ENCODE measurements at regions not wholly inside any gene's neighbourhood (a gene's known extent, or its start where the extent isn't known, plus 50 kb on each side); places are given as distances from the start of the nearest gene placed in this dataset.

DNA sequence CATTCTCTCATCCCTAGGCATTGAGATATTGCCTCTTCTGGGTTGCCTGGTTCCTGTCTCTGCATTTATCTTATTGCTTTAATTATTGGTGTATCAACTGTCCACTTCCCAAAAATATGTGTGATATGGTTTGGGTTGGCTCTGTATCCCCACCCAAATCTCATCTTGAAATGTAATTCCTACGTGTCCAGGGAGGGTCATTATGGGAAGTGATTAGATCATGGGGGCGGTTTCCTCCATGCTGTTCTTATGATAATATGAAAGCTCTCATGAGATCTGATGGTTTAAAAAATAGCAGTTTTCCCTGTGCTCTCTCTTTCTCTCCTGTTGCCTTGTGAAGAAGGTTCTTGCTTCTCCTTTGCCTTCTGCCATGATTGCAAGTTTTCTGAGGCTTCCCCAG, 308.3 kb upstream of the HS3ST1 start:
- TF ChIP-seq, protein P1, sequence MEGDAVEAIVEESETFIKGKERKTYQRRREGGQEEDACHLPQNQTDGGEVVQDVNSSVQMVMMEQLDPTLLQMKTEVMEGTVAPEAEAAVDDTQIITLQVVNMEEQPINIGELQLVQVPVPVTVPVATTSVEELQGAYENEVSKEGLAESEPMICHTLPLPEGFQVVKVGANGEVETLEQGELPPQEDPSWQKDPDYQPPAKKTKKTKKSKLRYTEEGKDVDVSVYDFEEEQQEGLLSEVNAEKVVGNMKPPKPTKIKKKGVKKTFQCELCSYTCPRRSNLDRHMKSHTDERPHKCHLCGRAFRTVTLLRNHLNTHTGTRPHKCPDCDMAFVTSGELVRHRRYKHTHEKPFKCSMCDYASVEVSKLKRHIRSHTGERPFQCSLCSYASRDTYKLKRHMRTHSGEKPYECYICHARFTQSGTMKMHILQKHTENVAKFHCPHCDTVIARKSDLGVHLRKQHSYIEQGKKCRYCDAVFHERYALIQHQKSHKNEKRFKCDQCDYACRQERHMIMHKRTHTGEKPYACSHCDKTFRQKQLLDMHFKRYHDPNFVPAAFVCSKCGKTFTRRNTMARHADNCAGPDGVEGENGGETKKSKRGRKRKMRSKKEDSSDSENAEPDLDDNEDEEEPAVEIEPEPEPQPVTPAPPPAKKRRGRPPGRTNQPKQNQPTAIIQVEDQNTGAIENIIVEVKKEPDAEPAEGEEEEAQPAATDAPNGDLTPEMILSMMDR (IDR thresholded peaks at IDR 0.05; ENCODE audit: insufficient read depth in 1 of 2, low read depth in 1 of 2, low read length in 1 of 2, severe bottlenecking in 1 of 2, unreplicated experiment in 1 of 2): no peak
- no peaks in the 10 kb centered on the region for H3K27me3 Mint-ChIP-seq (ENCODE audit: insufficient read depth, unreplicated experiment)
- Histone ChIP-seq H3K4me3 (ENCODE audit: low read depth, low read length) (no peak overlapping the region), H3K9me3 (no peaks in the 10 kb centered on the region), H3K27me3 (replicated peaks; ENCODE audit: control insufficient read depth, insufficient read depth, low read length) (no peaks in the 10 kb centered on the region), H3K36me3 (ENCODE audit: control insufficient read depth, insufficient read depth, low read length) (no peaks in the 10 kb centered on the region), H3K4me1 (no peaks in the 10 kb centered on the region)
- CTCF ChIA-PET: no interaction called here
- DNase-seq: no peak
- no peaks in the 10 kb centered on the region for H3K36me3 Mint-ChIP-seq (ENCODE audit: insufficient read depth, unreplicated experiment)
- intact Hi-C loops (cut with micrococcal nuclease; ENCODE audit: unreplicated experiment): no loop called here
- no peaks in the 10 kb centered on the region for H3K4me1 Mint-ChIP-seq (ENCODE audit: low read depth, unreplicated experiment)
- H3K4me3 Mint-ChIP-seq (ENCODE audit: unreplicated experiment): no peak overlapping the region
- no peaks in the 10 kb centered on the region for H3K9me3 Mint-ChIP-seq (ENCODE audit: unreplicated experiment)
- no TSS peak for BruUV-seq (replicated peaks)
- no peak overlapping the region for H3K27ac Mint-ChIP-seq (ENCODE audit: unreplicated experiment)
- POLR2A ChIA-PET: no interaction called here

DNA sequence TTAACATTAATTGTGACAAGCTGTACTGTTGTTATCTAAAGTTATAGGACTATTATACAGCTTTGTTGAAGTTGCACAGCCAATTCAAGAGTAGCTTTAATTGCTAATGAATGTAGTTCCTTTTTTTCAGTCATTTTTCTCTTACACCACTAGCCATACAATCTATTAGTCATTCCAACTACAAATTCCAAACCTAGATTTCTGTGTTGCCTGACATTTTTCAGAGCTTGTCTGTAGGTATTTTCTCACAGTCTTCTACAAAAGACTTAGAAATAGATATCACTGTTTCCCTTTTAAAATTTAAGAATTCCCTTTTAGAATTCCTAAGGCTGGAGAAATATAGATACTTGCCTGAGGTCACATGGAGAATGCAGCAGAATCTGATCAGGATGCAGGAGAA, 307.0 kb upstream of the HS3ST1 start:
- Histone ChIP-seq H3K4me3 (ENCODE audit: low read depth, low read length) (no peak overlapping the region), H3K36me3 (ENCODE audit: control insufficient read depth, insufficient read depth, low read length) (no peaks in the 10 kb centered on the region), H3K27me3 (replicated peaks; ENCODE audit: control insufficient read depth, insufficient read depth, low read length) (no peaks in the 10 kb centered on the region), H3K4me1 (no peaks in the 10 kb centered on the region), H3K9me3 (no peaks in the 10 kb centered on the region)
- ChIA-PET CTCF (no interaction called here), POLR2A (no interaction called here)
- Mint-ChIP-seq H3K36me3 (ENCODE audit: insufficient read depth, unreplicated experiment) (no peaks in the 10 kb centered on the region), H3K9me3 (ENCODE audit: unreplicated experiment) (no peaks in the 10 kb centered on the region), H3K4me3 (ENCODE audit: unreplicated experiment) (no peak overlapping the region), H3K4me1 (ENCODE audit: low read depth, unreplicated experiment) (no peaks in the 10 kb centered on the region), H3K27ac (ENCODE audit: unreplicated experiment) (no peak overlapping the region), H3K27me3 (ENCODE audit: insufficient read depth, unreplicated experiment) (no peaks in the 10 kb centered on the region)
- DNase-seq: no peak
- intact Hi-C loops (cut with micrococcal nuclease; ENCODE audit: unreplicated experiment): no loop called here
- TF ChIP-seq, protein P1 (IDR thresholded peaks at IDR 0.05; ENCODE audit: insufficient read depth in 1 of 2, low read depth in 1 of 2, low read length in 1 of 2, severe bottlenecking in 1 of 2, unreplicated experiment in 1 of 2): no peak
- no TSS peak for BruUV-seq (replicated peaks)

DNA sequence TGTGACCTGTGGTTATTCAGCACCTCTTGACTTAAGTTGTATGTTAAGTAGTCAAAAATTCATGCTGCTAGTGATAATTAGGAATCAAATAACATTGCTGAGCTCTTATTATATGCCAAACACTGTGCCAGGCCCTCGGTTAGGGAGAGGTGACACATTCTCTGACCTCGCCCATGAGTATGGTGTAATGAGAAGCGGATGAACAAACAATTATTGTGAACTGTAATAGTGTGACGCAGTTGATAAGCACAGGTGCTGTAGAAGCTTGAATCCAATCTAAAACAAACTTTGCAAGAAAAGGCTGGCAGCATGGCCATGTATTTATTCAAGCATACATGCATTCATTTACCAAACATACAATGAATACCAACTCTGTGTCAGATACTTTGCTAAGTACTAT, 303.5 kb upstream of the HS3ST1 start:
- intact Hi-C loops (cut with micrococcal nuclease; ENCODE audit: unreplicated experiment): no loop called here
- TF ChIP-seq, protein P1 (IDR thresholded peaks at IDR 0.05; ENCODE audit: insufficient read depth in 1 of 2, low read depth in 1 of 2, low read length in 1 of 2, severe bottlenecking in 1 of 2, unreplicated experiment in 1 of 2): no peak
- H3K4me1 Mint-ChIP-seq (ENCODE audit: low read depth, unreplicated experiment): no peaks in the 10 kb centered on the region
- no peaks in the 10 kb centered on the region for H3K9me3 Mint-ChIP-seq (ENCODE audit: unreplicated experiment)
- no peak overlapping the region for H3K4me3 Mint-ChIP-seq (ENCODE audit: unreplicated experiment)
- H3K9me3 ChIP-seq: no peaks in the 10 kb centered on the region
- no peaks in the 10 kb centered on the region for H3K36me3 ChIP-seq (ENCODE audit: control insufficient read depth, insufficient read depth, low read length)
- H3K4me3 ChIP-seq (ENCODE audit: low read depth, low read length): no peak overlapping the region
- no peaks in the 10 kb centered on the region for H3K4me1 ChIP-seq
- ChIA-PET POLR2A (no interaction called here), CTCF (no interaction called here)
- no TSS peak for BruUV-seq (replicated peaks)
- no peaks in the 10 kb centered on the region for H3K27me3 ChIP-seq (replicated peaks; ENCODE audit: control insufficient read depth, insufficient read depth, low read length)
- DNase-seq: no peak
- H3K27me3 Mint-ChIP-seq (ENCODE audit: insufficient read depth, unreplicated experiment): no peaks in the 10 kb centered on the region
- no peak overlapping the region for H3K27ac Mint-ChIP-seq (ENCODE audit: unreplicated experiment)
- no peaks in the 10 kb centered on the region for H3K36me3 Mint-ChIP-seq (ENCODE audit: insufficient read depth, unreplicated experiment)

Data from Caco-2 (cell line).